ENCODE measurements at regions not wholly inside any gene's neighbourhood (a gene's known extent, or its start where the extent isn't known, plus 50 kb on each side); places are given as distances from the start of the nearest gene placed in this dataset.

DNA sequence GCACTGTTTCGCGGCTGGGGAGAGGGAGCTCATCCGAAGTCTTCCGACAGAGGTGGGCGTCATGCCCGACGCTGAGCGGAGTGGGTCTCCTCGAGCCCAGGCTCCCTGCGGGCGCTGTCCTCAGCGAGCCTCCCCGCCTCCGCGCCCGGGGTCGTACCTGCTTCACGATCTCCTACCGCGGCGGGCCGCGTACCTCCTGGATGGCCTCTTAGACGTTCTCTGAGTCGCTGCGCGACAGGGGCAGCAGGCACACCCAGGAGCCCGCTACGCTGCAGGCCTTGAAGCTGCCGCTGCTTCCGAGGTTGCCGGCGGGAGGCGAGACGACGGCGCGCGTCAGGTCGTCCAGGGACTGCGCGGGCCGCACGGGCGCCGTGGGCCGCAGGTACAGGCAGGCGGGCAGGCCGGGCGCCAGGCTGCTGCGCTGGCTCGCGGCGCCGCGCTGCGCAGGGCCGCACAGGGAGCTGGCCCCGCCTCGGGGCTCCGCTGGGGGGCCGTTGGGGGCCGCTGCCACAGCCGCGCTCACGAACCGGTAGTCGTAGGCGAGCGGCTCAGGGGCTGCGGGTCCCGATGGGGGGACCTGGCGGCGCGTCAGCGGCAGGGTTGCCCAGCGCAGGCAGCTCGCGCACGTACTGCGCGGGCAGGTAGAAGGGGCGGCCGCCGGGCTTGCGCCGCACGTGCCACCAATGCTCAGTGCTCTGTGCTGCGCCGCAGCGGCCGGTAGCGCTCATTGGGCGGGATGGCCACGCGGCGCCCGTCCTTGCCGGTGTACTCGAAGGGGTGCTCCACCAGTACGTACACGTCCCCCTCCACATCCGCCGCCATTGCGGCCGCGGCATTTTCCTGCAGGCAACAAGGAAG, 116.4 kb upstream of the SMURF2 start:
- no peak for DNase-seq (ENCODE audit: low read depth, low spot score)

More for the DNA sequence above, 116.4 kb upstream of the SMURF2 start:
- H3K36me3 ChIP-seq (ENCODE audit: control insufficient read depth in 1 of 2, insufficient read depth in 2 of 2, low read length in 2 of 2): no peaks in the 10 kb centered on the region
- H3K4me2 ChIP-seq (ENCODE audit: low read length): no peak overlapping the region
- H3K4me3 ChIP-seq (replicated peaks in 1 of 2; ENCODE audit: low read depth in 1 of 2, low read length in 2 of 2): no peak overlapping the region
- no peak overlapping the region for H2AFZ ChIP-seq (ENCODE audit: low read depth, low read length, poor library complexity, severe bottlenecking)
- no peaks in the 10 kb centered on the region for H3K27me3 ChIP-seq (ENCODE audit: insufficient read depth, low read length)
- no peak for TF ChIP-seq CBX3 (IDR thresholded peaks at IDR 0.05; ENCODE audit: low read depth)
- no peak for TF ChIP-seq POLR2AphosphoS5 (IDR thresholded peaks at IDR 0.05; ENCODE audit: low read depth, low read length)
- TF ChIP-seq, protein P1, sequence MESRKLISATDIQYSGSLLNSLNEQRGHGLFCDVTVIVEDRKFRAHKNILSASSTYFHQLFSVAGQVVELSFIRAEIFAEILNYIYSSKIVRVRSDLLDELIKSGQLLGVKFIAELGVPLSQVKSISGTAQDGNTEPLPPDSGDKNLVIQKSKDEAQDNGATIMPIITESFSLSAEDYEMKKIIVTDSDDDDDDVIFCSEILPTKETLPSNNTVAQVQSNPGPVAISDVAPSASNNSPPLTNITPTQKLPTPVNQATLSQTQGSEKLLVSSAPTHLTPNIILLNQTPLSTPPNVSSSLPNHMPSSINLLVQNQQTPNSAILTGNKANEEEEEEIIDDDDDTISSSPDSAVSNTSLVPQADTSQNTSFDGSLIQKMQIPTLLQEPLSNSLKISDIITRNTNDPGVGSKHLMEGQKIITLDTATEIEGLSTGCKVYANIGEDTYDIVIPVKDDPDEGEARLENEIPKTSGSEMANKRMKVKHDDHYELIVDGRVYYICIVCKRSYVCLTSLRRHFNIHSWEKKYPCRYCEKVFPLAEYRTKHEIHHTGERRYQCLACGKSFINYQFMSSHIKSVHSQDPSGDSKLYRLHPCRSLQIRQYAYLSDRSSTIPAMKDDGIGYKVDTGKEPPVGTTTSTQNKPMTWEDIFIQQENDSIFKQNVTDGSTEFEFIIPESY (IDR thresholded peaks at IDR 0.05; ENCODE audit: extremely low read depth, insufficient replicate concordance, low read length): no peak
- no peak for TF ChIP-seq JUND (IDR thresholded peaks at IDR 0.05)
- peaks cover 18 to 57% of the 10 kb centered on the region in 2 experiments for H3K4me1 ChIP-seq (ENCODE audit: control insufficient read depth in 1 of 2, insufficient read depth in 2 of 2, low read length in 2 of 2)
- no peak overlapping the region for H3K9ac ChIP-seq (ENCODE audit: low read length)
- ChIA-PET RAD21 (ENCODE audit: low non-redundant PET in 1 of 2, low total read pairs in 2 of 2, uncharacterized antibody in 2 of 2, unreplicated experiment in 2 of 2) (no interaction called here), CTCF (interaction anchor here (1.4 to 5.2 kb wide), 3 partner anchors 188 to 359 kb away, joined by 4 to 40 read pairs (median 5); no protein-coding TSS in a partner anchor), POLR2A (interaction anchor here (1.7 kb wide), 1 partner anchor 322 kb away, joined by 4 read pairs; no protein-coding TSS in a partner anchor)
- no peak overlapping the region; the same call in 1 of the 2 replicates for H3K27ac ChIP-seq (ENCODE audit: low read depth, low read length)
- intact Hi-C loops (cut with micrococcal nuclease): loop anchor here (5.0 kb wide), 1 partner anchor 159 kb away; no protein-coding TSS in a partner anchor
- BruUV-seq (replicated peaks): no TSS peak
- no peaks in the 10 kb centered on the region for H3K9me2 ChIP-seq (ENCODE audit: insufficient read depth)
- ATAC-seq: no peak
- H3K79me2 ChIP-seq (ENCODE audit: insufficient read depth, low read length): peaks cover 4% of the 10 kb centered on the region; the same call in 1 of the 2 replicates
- no peaks in the 10 kb centered on the region for H3K9me3 ChIP-seq (ENCODE audit: control insufficient read depth in 1 of 2, insufficient read depth in 1 of 2, low read depth in 1 of 2, low read length in 2 of 2)
- H4K20me1 ChIP-seq (ENCODE audit: insufficient read depth): no peaks in the 10 kb centered on the region

Measured in HCT116 (cell line).